Endothelial cell of umbilical vein (primary cell): ENCODE measurements at regions not wholly inside any gene's neighbourhood (a gene's known extent, or its start where the extent isn't known, plus 50 kb on each side); places are given as distances from the start of the nearest gene placed in this dataset.

ENCODE experiments used
- BruUV-seq: library from RNA; stranded (reverse); fragments of 400-500 nt; replicated peaks from 2 replicates; lab custom pipeline; 2021; lab: Mats Ljungman, UMichigan
- CTCF ChIA-PET: fragments of 300-600, 350-600 bp; sonication (Branson Sonifier 250); formaldehyde crosslinking; loops from one replicate; lab custom pipeline; 2021; ENCODE audit warnings: antibody characterized with exemption, inconsistent platforms; lab: Charles Lee
- POLR2A ChIA-PET: fragments of 300-600, 350-600 bp; sonication (Branson Sonifier 250); formaldehyde crosslinking; loops from one replicate; lab custom pipeline; 2021; ENCODE audit warnings: antibody characterized with exemption, inconsistent platforms; lab: Charles Lee
- DNase-seq: peaks from one replicate; pipeline ENCODE4 v3.0.0-alpha.2; 2011; ENCODE audit warnings: low read depth, low spot score
- FAIRE-seq: peaks from 2 replicates; lab custom pipeline; 2011; peaks lifted over from hg19 to GRCh38; lab: Jason Lieb, UNC
- H2AFZ ChIP-seq: 2 replicates; pipeline ENCODE4 v1.6.0; 2012; ENCODE audit warnings: low read depth, low read length, control low read depth, inconsistent platforms
- H3K27ac ChIP-seq: 2 replicates; pipeline ENCODE4 v1.5.1; 2011; ENCODE audit warnings: low read depth, mild to moderate bottlenecking, control low read depth, low read length, moderate library complexity; ENCODE audit not compliant: insufficient read depth
- H3K27me3 ChIP-seq, 2 experiments: 2 replicates each; pipeline versions ENCODE4 v1.6.0 to v1.6.1; 2011; ENCODE audit warnings: low read length in 2 of 2, mixed read lengths in 1 of 2; ENCODE audit not compliant: control insufficient read depth in 2 of 2, insufficient read depth in 2 of 2
- H3K36me3 ChIP-seq, 2 experiments: 2 replicates in 1 of 2; 3 replicates in 1 of 2; pipeline ENCODE4 v1.5.1; 2011; ENCODE audit warnings: low read length in 2 of 2, mild to moderate bottlenecking in 1 of 2, moderate library complexity in 1 of 2; ENCODE audit not compliant: control insufficient read depth in 2 of 2, insufficient read depth in 2 of 2; ENCODE audit errors: extremely low read depth in 1 of 2
- H3K4me1 ChIP-seq: 3 replicates; pipeline ENCODE4 v1.5.1; 2011; ENCODE audit warnings: mild to moderate bottlenecking, low read length; ENCODE audit not compliant: control insufficient read depth, insufficient read depth; ENCODE audit errors: extremely low read depth
- H3K4me2 ChIP-seq: 2 replicates; pipeline ENCODE4 v1.6.1; 2011; ENCODE audit warnings: low read length, control low read depth, mixed read lengths; ENCODE audit not compliant: insufficient read depth
- H3K4me3 ChIP-seq, 3 experiments: fragments of 200-600 bp in 1 of 3; sonication (generic), shearing (Covaris generic) in 1 of 3; replicated peaks in 1 of 3; 2 replicates each; pipeline ENCODE4 v1.5.1; 2011 to 2016; ENCODE audit warnings: control low read depth in 3 of 3, low read length in 3 of 3, mild to moderate bottlenecking in 2 of 3, inconsistent platforms in 1 of 3, low read depth in 1 of 3, moderate library complexity in 1 of 3; ENCODE audit not compliant: insufficient read depth in 1 of 3
- H3K79me2 ChIP-seq: 2 replicates; pipeline ENCODE4 v1.6.0; 2012; ENCODE audit warnings: low read length, inconsistent platforms; ENCODE audit not compliant: control insufficient read depth, insufficient read depth
- H3K9ac ChIP-seq: replicated peaks from 2 replicates; pipeline ENCODE3; 2011; ENCODE audit warnings: low read length, control low read depth; ENCODE audit not compliant: insufficient read depth; ENCODE audit errors: extremely low read depth
- H3K9me1 ChIP-seq: replicated peaks from 3 replicates; pipeline ENCODE4 v1.6.0; 2011; ENCODE audit warnings: mild to moderate bottlenecking, low read length; ENCODE audit not compliant: control insufficient read depth, insufficient read depth; ENCODE audit errors: extremely low read depth
- H3K9me3 ChIP-seq: replicated peaks from 2 replicates; pipeline ENCODE4 v1.5.1; 2012; ENCODE audit warnings: low read length, inconsistent platforms; ENCODE audit not compliant: control insufficient read depth, insufficient read depth
- H4K20me1 ChIP-seq: replicated peaks from 2 replicates; pipeline ENCODE3; 2011; ENCODE audit warnings: mild to moderate bottlenecking, low read length; ENCODE audit not compliant: control insufficient read depth, insufficient read depth; ENCODE audit errors: extremely low read depth
- CTCF ChIP-seq, 2 donors: IDR thresholded peaks; 1 replicate in 1 of 2; 2 replicates in 1 of 2; pipeline ENCODE4 v1.5.1; 2011; ENCODE audit warnings: low read length in 2 of 2, mild to moderate bottlenecking in 2 of 2, moderate library complexity in 2 of 2, control low read depth in 1 of 2, inconsistent platforms in 1 of 2, low read depth in 1 of 2; ENCODE audit not compliant: insufficient read depth in 1 of 2; ENCODE audit errors: extremely low read depth in 1 of 2
- EZH2 ChIP-seq: IDR thresholded peaks from 2 replicates; pipeline ENCODE4 v1.6.1; 2012; ENCODE audit warnings: borderline replicate concordance, low read depth, mild to moderate bottlenecking, moderate library complexity, low read length, inconsistent platforms; ENCODE audit not compliant: severe bottlenecking
- FOS ChIP-seq: IDR thresholded peaks from 2 replicates; pipeline ENCODE4 v1.6.1; 2011; ENCODE audit warnings: mild to moderate bottlenecking, low read length, moderate library complexity, borderline replicate concordance; ENCODE audit not compliant: insufficient read depth
- GATA2 ChIP-seq: IDR thresholded peaks from 2 replicates; pipeline ENCODE4 v1.7.0; 2011; ENCODE audit warnings: low read depth, mild to moderate bottlenecking, moderate library complexity, mixed read lengths, low read length; ENCODE audit not compliant: insufficient read length, insufficient read depth
- JUN ChIP-seq: IDR thresholded peaks from 2 replicates; pipeline ENCODE4 v1.6.1; 2011; ENCODE audit warnings: borderline replicate concordance, low read depth; ENCODE audit not compliant: insufficient read length, insufficient read depth
- MAX ChIP-seq: IDR thresholded peaks from 2 replicates; pipeline ENCODE4 v1.6.1; 2011; ENCODE audit not compliant: insufficient read depth, insufficient read length
- MYC ChIP-seq: IDR thresholded peaks from one replicate; pipeline ENCODE4 v1.6.1; 2011; ENCODE audit warnings: mild to moderate bottlenecking, low read depth, low read length
- POLR2A ChIP-seq: IDR thresholded peaks from 2 replicates; pipeline ENCODE4 v1.6.1; 2012; ENCODE audit warnings: low read depth, mild to moderate bottlenecking, control low read depth, low read length
- POLR2AphosphoS5 ChIP-seq: IDR thresholded peaks from 2 replicates; pipeline ENCODE4 v1.6.1; 2012; ENCODE audit warnings: low read depth, mild to moderate bottlenecking, control low read depth, low read length, moderate library complexity; ENCODE audit not compliant: insufficient read depth
- dilution Hi-C: fragments of 300-500 bp; cut with MboI; formaldehyde crosslinking; loops from one replicate; pipeline ENCODE4 v1.15.0; 2019; ENCODE audit warnings: low sequenced_read_pairs; ENCODE audit not compliant: extremely low pct_ligation_motif_present
- intact Hi-C: fragments of 100-400 bp; cut with micrococcal nuclease; formaldehyde crosslinking; loops from one replicate; pipeline ENCODE4 v1.10.0; 2022

- ChIA-PET POLR2A (no interaction called here), CTCF (interaction anchor here (0.7 kb wide), 1 partner anchor 23 kb away, joined by 3 read pairs; no protein-coding TSS in a partner anchor)
- TF ChIP-seq CTCF (IDR thresholded peaks at IDR 0.05; ENCODE audit: extremely low read depth in 1 of 2, insufficient read depth in 1 of 2, low read depth in 1 of 2, low read length in 2 of 2) (no peak), JUN (no peak), FOS (no peak), POLR2AphosphoS5 (no peak), EZH2 (no peak), POLR2A (no peak), MYC (no peak), GATA2 (no peak), MAX (no peak)
- dilution Hi-C loops (no loop called here), intact Hi-C loops (loop anchor here (10.0 kb wide), 1 partner anchor 247 kb away; no protein-coding TSS in a partner anchor)
- DNase-seq = no peak
- Histone ChIP-seq H3K9me3 (no peaks in the 10 kb centered on the region), H3K36me3 (no peaks in the 10 kb centered on the region), H3K4me3 (no peak overlapping the region), H3K4me2 (no peak overlapping the region), H3K27me3 (no peaks in the 10 kb centered on the region), H2AFZ (no peak overlapping the region), H3K4me1 (no peaks in the 10 kb centered on the region), H3K27ac (no peak overlapping the region), H3K79me2 (no peaks in the 10 kb centered on the region), H4K20me1 (no peaks in the 10 kb centered on the region), H3K9me1 (no peaks in the 10 kb centered on the region), H3K9ac (no peak overlapping the region)
- BruUV-seq = no TSS peak
- FAIRE-seq = no peak
Measured at GRCh38 chr3:13207975-13208705, 134.9 kb upstream of the IQSEC1 start.
